ENCODE measurements at regions not wholly inside any gene's neighbourhood (a gene's known extent, or its start where the extent isn't known, plus 50 kb on each side); places are given as distances from the start of the nearest gene placed in this dataset.

DNA sequence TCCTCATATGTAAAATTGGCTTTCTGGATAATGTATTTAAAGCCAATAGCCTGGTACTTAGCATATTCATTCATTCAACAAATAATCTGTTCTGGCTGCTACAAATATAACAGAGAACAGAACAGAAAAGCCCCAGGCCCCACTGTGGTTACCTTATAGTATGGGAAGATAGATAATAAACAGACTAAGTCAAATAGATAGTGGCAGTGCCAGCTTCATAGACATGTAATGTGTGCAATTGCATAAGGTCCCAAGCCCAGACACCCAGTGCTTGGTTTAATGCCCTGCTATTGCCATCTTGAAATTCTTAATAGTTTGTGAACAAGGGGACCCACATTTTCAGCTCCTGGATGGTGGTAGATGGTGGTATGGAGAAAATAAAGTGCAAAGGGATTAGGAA, 320.2 kb upstream of the USP15 start:
- no peak for TF ChIP-seq POLR2A (IDR thresholded peaks at IDR 0.05)
- TF ChIP-seq, protein P1, sequence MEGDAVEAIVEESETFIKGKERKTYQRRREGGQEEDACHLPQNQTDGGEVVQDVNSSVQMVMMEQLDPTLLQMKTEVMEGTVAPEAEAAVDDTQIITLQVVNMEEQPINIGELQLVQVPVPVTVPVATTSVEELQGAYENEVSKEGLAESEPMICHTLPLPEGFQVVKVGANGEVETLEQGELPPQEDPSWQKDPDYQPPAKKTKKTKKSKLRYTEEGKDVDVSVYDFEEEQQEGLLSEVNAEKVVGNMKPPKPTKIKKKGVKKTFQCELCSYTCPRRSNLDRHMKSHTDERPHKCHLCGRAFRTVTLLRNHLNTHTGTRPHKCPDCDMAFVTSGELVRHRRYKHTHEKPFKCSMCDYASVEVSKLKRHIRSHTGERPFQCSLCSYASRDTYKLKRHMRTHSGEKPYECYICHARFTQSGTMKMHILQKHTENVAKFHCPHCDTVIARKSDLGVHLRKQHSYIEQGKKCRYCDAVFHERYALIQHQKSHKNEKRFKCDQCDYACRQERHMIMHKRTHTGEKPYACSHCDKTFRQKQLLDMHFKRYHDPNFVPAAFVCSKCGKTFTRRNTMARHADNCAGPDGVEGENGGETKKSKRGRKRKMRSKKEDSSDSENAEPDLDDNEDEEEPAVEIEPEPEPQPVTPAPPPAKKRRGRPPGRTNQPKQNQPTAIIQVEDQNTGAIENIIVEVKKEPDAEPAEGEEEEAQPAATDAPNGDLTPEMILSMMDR (IDR thresholded peaks at IDR 0.05): no peak

All from adrenal gland (tissue), 5 donors.